IMR-90 (cell line): ENCODE measurements at regions not wholly inside any gene's neighbourhood (a gene's known extent, or its start where the extent isn't known, plus 50 kb on each side); places are given as distances from the start of the nearest gene placed in this dataset.

Source experiments
- ATAC-seq: fragments of 200-7000 bp; cut with Tn5 transposase; 2 replicates; pipeline ENCODE4 v1.9.1; 2020; ENCODE audit warnings: low read depth, mild to moderate bottlenecking, moderate library complexity
- BruUV-seq: library from RNA; stranded (reverse); fragments of 400-500 nt; replicated peaks from 2 replicates; lab custom pipeline; 2021; lab: Mats Ljungman, UMichigan
- CTCF ChIA-PET: fragments of 300-600 bp; formaldehyde crosslinking; extraction: SDS; loops from one replicate; lab custom pipeline; 2021; ENCODE audit warnings: antibody characterized with exemption; lab: Yijun Ruan, JAX
- POLR2A ChIA-PET: fragments of 300-600 bp; sonication (Branson Sonifier 250); formaldehyde crosslinking; loops from one replicate; lab custom pipeline; 2022; ENCODE audit warnings: antibody characterized with exemption; ENCODE audit not compliant: unreplicated experiment; lab: Charles Lee
- DNase-seq: peaks from one replicate; pipeline ENCODE4 v3.0.0; 2013
- H2AFZ ChIP-seq: replicated peaks from 2 replicates; pipeline ENCODE3; 2013; ENCODE audit warnings: low read length, mild to moderate bottlenecking; ENCODE audit not compliant: poor library complexity
- H2AK5ac ChIP-seq: 2 replicates; pipeline ENCODE4 v1.6.1; 2013; ENCODE audit warnings: low read depth, low read length, inconsistent platforms
- H2AK9ac ChIP-seq: replicated peaks from 2 replicates; pipeline ENCODE3; 2013; ENCODE audit warnings: mild to moderate bottlenecking, low read depth, low read length, moderate library complexity; ENCODE audit not compliant: poor library complexity
- H2BK120ac ChIP-seq: 2 replicates; pipeline ENCODE4 v1.6.1; 2013; ENCODE audit warnings: low read depth, low read length, inconsistent platforms
- H2BK15ac ChIP-seq: 3 replicates; pipeline ENCODE4 v1.6.1; 2013; ENCODE audit warnings: low read depth, low read length, inconsistent platforms
- H2BK20ac ChIP-seq: 2 replicates; pipeline ENCODE4 v1.6.1; 2013; ENCODE audit warnings: low read depth, mild to moderate bottlenecking, inconsistent platforms, low read length, moderate library complexity
- H2BK5ac ChIP-seq: 2 replicates; pipeline ENCODE4 v1.6.1; 2013; ENCODE audit warnings: mild to moderate bottlenecking, low read depth, low read length, inconsistent platforms; ENCODE audit not compliant: poor library complexity, severe bottlenecking
- H3K14ac ChIP-seq: replicated peaks from 2 replicates; pipeline ENCODE4 v1.6.1; 2013; ENCODE audit warnings: low read depth, low read length, inconsistent platforms
- H3K18ac ChIP-seq: 2 replicates; pipeline ENCODE4 v1.6.1; 2013; ENCODE audit warnings: low read depth, low read length, control low read depth
- H3K23ac ChIP-seq: 2 replicates; pipeline ENCODE4 v1.6.1; 2013; ENCODE audit warnings: low read depth, low read length, inconsistent platforms
- H3K27ac ChIP-seq: 2 replicates; pipeline ENCODE4 v1.5.1; 2013; ENCODE audit warnings: mild to moderate bottlenecking, control low read depth, low read length; ENCODE audit not compliant: insufficient read depth
- H3K27me3 ChIP-seq: 2 replicates; pipeline ENCODE4 v1.6.1; 2013; ENCODE audit warnings: low read length; ENCODE audit not compliant: control insufficient read depth, insufficient read depth
- H3K36me3 ChIP-seq: 2 replicates; pipeline ENCODE4 v1.6.1; 2013; ENCODE audit warnings: low read length, mixed read lengths; ENCODE audit not compliant: control insufficient read depth, insufficient read depth
- H3K4ac ChIP-seq: 2 replicates; pipeline ENCODE4 v1.6.1; 2013; ENCODE audit warnings: low read depth, low read length, inconsistent platforms
- H3K4me1 ChIP-seq: 2 replicates; pipeline ENCODE4 v1.6.1; 2013; ENCODE audit warnings: low read length, mixed read lengths; ENCODE audit not compliant: control insufficient read depth, insufficient read depth
- H3K4me2 ChIP-seq: 2 replicates; pipeline ENCODE4 v1.6.1; 2013; ENCODE audit warnings: low read depth, mild to moderate bottlenecking, control low read depth, low read length, moderate library complexity
- H3K4me3 ChIP-seq: 2 replicates; pipeline ENCODE4 v1.5.1; 2013; ENCODE audit warnings: low read depth, mild to moderate bottlenecking, control low read depth, low read length, moderate library complexity; ENCODE audit not compliant: insufficient read depth
- H3K56ac ChIP-seq: 2 replicates; pipeline ENCODE4 v1.6.1; 2013; ENCODE audit warnings: low read length, inconsistent platforms; ENCODE audit not compliant: insufficient read depth; ENCODE audit errors: extremely low read depth
- H3K79me1 ChIP-seq, 2 experiments: 2 replicates each; pipeline ENCODE4 v1.6.1; 2013; ENCODE audit warnings: low read length in 2 of 2, inconsistent platforms in 1 of 2, low read depth in 1 of 2
- H3K9ac ChIP-seq: 2 replicates; pipeline ENCODE4 v1.6.1; 2013; ENCODE audit warnings: low read depth, low read length, control low read depth
- H3K9me1 ChIP-seq: 2 replicates; pipeline ENCODE4 v1.6.1; 2013; ENCODE audit warnings: low read length, inconsistent platforms; ENCODE audit not compliant: insufficient read depth
- H3K9me3 ChIP-seq: 2 replicates; pipeline ENCODE4 v1.6.1; 2013; ENCODE audit warnings: low read length; ENCODE audit not compliant: control insufficient read depth, insufficient read depth
- H4K20me1 ChIP-seq: 2 replicates; pipeline ENCODE4 v1.6.1; 2013; ENCODE audit warnings: low read length, inconsistent platforms; ENCODE audit not compliant: insufficient read depth
- H4K5ac ChIP-seq: 2 replicates; pipeline ENCODE4 v1.6.1; 2013; ENCODE audit warnings: mild to moderate bottlenecking, low read depth, low read length, control low read depth
- H4K8ac ChIP-seq, 2 experiments: 2 replicates each; pipeline ENCODE4 v1.6.1; 2013; ENCODE audit warnings: low read depth in 2 of 2, low read length in 2 of 2, control low read depth in 1 of 2, inconsistent platforms in 1 of 2
- H4K91ac ChIP-seq: 2 replicates; pipeline ENCODE4 v1.6.1; 2013; ENCODE audit warnings: low read depth, low read length, inconsistent platforms; ENCODE audit not compliant: insufficient read depth
- BHLHE40 ChIP-seq: fragments of 150-350 bp; IDR thresholded peaks from 2 replicates; pipeline ENCODE4 v1.6.1; 2016; ENCODE audit warnings: mild to moderate bottlenecking, low read depth, low read length
- CEBPB ChIP-seq: IDR thresholded peaks from 2 replicates; pipeline ENCODE4 v1.6.1; 2012; ENCODE audit warnings: low read depth, low read length, improper control_type of control experiment
- CHD1 ChIP-seq: IDR thresholded peaks from 2 replicates; pipeline ENCODE4 v1.6.1; 2012; ENCODE audit warnings: low read depth, low read length, improper control_type of control experiment
- FOS ChIP-seq: fragments of 150-350 bp; IDR thresholded peaks from 2 replicates; pipeline ENCODE4 v1.6.1; 2016; ENCODE audit warnings: low read depth, low read length
- MAFK ChIP-seq: IDR thresholded peaks from 2 replicates; pipeline ENCODE4 v1.6.1; 2012; ENCODE audit warnings: low read depth, low read length, improper control_type of control experiment
- MAZ ChIP-seq: IDR thresholded peaks from 2 replicates; pipeline ENCODE4 v1.6.1; 2012; ENCODE audit warnings: low read depth, mild to moderate bottlenecking, low read length, improper control_type of control experiment, moderate library complexity, borderline replicate concordance
- MXI1 ChIP-seq: IDR thresholded peaks from 2 replicates; pipeline ENCODE4 v1.6.1; 2012; ENCODE audit warnings: low read depth, mild to moderate bottlenecking, low read length, moderate library complexity, borderline replicate concordance
- NFE2L2 ChIP-seq: fragments of 150-350 bp; IDR thresholded peaks from 2 replicates; pipeline ENCODE4 v1.6.1; 2016; ENCODE audit warnings: low read depth, mild to moderate bottlenecking, low read length
- POLR2A ChIP-seq: IDR thresholded peaks from 2 replicates; pipeline ENCODE4 v1.6.1; 2012; ENCODE audit warnings: mild to moderate bottlenecking, low read depth, low read length
- RAD21 ChIP-seq: IDR thresholded peaks from 2 replicates; pipeline ENCODE4 v1.6.1; 2012; ENCODE audit warnings: low read length, improper control_type of control experiment
- RCOR1 ChIP-seq: IDR thresholded peaks from 2 replicates; pipeline ENCODE4 v1.6.1; 2012; ENCODE audit warnings: mild to moderate bottlenecking, low read length, improper control_type of control experiment; ENCODE audit not compliant: insufficient replicate concordance
- RFX5 ChIP-seq: IDR thresholded peaks from 2 replicates; pipeline ENCODE4 v1.8.0; 2012; ENCODE audit warnings: low read depth, mild to moderate bottlenecking, low read length, moderate library complexity
- SMC3 ChIP-seq: fragments of 150-350 bp; IDR thresholded peaks from 2 replicates; pipeline ENCODE4 v1.6.1; 2016; ENCODE audit warnings: low read depth, mild to moderate bottlenecking, antibody characterized with exemption, low read length, moderate library complexity
- WGBS, 2 experiments: methylation state at CpG; one replicate each; pipeline versions ENCODE4 v1.1.5 to v1.1.7; 2013; ENCODE audit warnings: missing lambda C conversion rate in 2 of 2; ENCODE audit not compliant: insufficient read length in 1 of 2; ENCODE audit errors: extremely low coverage in 2 of 2; 5-methylcytosine and 5-hydroxymethylcytosine counted together
- dilution Hi-C: fragments of 300-500 bp; cut with HindIII; formaldehyde crosslinking; loops from one replicate; pipeline ENCODE4 v1.14.3; 2018; ENCODE audit warnings: low sequenced_read_pairs; ENCODE audit not compliant: unreplicated experiment
- in situ Hi-C: fragments of 300-500 bp; cut with MboI; formaldehyde crosslinking; loops from 3 replicates; pipeline ENCODE4 v1.14.3; 2019; ENCODE audit warnings: low sequenced_read_pairs, inconsistent platforms, mixed read lengths
- intact Hi-C: fragments of 100-400 bp; cut with micrococcal nuclease; formaldehyde crosslinking; loops from 2 replicates; pipeline ENCODE4 v1.10.0; 2022
- TF ChIP-seq, protein P1 (sequence below): fragments of 150-350 bp; IDR thresholded peaks from 2 replicates; pipeline ENCODE4 v1.6.1; 2016; ENCODE audit warnings: low read depth, mild to moderate bottlenecking, low read length, moderate library complexity, borderline replicate concordance
- TF ChIP-seq, protein P2 (sequence below): conservative IDR thresholded peaks from 2 replicates; pipeline ENCODE4 v1.5.1; 2012; ENCODE audit warnings: mild to moderate bottlenecking, low read depth, low read length, improper control_type of control experiment
- TF ChIP-seq, protein P3 (sequence below): fragments of 150-350 bp; IDR thresholded peaks from 2 replicates; pipeline ENCODE4 v1.6.1; 2017; ENCODE audit warnings: mild to moderate bottlenecking, antibody characterized with exemption, low read length, low read depth

DNA sequence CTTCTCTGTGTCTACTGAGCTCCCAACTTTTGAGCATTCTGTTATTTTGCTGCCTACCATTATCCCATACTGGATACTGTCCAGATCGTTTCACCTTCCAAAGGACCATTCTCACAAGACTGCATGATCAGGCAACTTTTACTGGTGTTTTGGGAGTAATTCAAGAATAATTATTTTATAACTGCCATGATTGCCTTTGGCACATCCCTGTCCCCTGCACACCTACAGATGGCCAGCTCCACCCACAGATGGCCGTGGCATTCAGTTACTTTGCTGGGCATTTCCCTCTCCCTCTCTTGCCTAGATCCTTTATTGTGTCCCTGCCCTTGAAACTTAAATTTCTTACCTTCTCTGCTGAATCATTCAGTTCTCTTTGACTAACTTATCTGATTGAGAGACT lies 263.9 kb downstream of the DIPK2A start:
- ChIA-PET POLR2A (no interaction called here), CTCF (no interaction called here)
- Histone ChIP-seq H2AK9ac (no peak overlapping the region), H3K9me1 (no peaks in the 10 kb centered on the region), H3K14ac (no peak overlapping the region), H4K91ac (no peak overlapping the region), H3K27ac (no peak overlapping the region), H3K23ac (no peak overlapping the region), H4K20me1 (no peaks in the 10 kb centered on the region), H4K5ac (no peak overlapping the region), H3K79me1 (no peaks in the 10 kb centered on the region), H3K9me3 (no peaks in the 10 kb centered on the region), H2BK5ac (no peak overlapping the region), H3K4me2 (no peak overlapping the region), H3K36me3 (no peaks in the 10 kb centered on the region), H2BK15ac (no peak overlapping the region), H3K56ac (no peak overlapping the region), H2BK120ac (no peak overlapping the region), H3K4me1 (no peaks in the 10 kb centered on the region), H3K4me3 (no peak overlapping the region), H2AFZ (no peak overlapping the region), H3K4ac (no peak overlapping the region), H3K9ac (no peak overlapping the region), H3K18ac (no peak overlapping the region), H2AK5ac (no peak overlapping the region), H3K27me3 (no peaks in the 10 kb centered on the region), H2BK20ac (no peak overlapping the region), H4K8ac (no peak overlapping the region)
- intact Hi-C loops (no loop called here), dilution Hi-C loops (no loop called here), in situ Hi-C loops (no loop called here)
- ATAC-seq, result no peak
- DNase-seq, result no peak
- no peak for TF ChIP-seq RAD21
- TF ChIP-seq, protein P1, sequence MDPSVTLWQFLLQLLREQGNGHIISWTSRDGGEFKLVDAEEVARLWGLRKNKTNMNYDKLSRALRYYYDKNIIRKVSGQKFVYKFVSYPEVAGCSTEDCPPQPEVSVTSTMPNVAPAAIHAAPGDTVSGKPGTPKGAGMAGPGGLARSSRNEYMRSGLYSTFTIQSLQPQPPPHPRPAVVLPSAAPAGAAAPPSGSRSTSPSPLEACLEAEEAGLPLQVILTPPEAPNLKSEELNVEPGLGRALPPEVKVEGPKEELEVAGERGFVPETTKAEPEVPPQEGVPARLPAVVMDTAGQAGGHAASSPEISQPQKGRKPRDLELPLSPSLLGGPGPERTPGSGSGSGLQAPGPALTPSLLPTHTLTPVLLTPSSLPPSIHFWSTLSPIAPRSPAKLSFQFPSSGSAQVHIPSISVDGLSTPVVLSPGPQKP, result no peak
- no peak for TF ChIP-seq BHLHE40
- TF ChIP-seq, protein P2, sequence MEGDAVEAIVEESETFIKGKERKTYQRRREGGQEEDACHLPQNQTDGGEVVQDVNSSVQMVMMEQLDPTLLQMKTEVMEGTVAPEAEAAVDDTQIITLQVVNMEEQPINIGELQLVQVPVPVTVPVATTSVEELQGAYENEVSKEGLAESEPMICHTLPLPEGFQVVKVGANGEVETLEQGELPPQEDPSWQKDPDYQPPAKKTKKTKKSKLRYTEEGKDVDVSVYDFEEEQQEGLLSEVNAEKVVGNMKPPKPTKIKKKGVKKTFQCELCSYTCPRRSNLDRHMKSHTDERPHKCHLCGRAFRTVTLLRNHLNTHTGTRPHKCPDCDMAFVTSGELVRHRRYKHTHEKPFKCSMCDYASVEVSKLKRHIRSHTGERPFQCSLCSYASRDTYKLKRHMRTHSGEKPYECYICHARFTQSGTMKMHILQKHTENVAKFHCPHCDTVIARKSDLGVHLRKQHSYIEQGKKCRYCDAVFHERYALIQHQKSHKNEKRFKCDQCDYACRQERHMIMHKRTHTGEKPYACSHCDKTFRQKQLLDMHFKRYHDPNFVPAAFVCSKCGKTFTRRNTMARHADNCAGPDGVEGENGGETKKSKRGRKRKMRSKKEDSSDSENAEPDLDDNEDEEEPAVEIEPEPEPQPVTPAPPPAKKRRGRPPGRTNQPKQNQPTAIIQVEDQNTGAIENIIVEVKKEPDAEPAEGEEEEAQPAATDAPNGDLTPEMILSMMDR, result no peak
- TF ChIP-seq CHD1, result no peak
- no peak for TF ChIP-seq CEBPB
- no peak for TF ChIP-seq MAFK
- TF ChIP-seq RCOR1, result no peak
- no peak for TF ChIP-seq MAZ
- no peak for TF ChIP-seq MXI1
- TF ChIP-seq, protein P3, sequence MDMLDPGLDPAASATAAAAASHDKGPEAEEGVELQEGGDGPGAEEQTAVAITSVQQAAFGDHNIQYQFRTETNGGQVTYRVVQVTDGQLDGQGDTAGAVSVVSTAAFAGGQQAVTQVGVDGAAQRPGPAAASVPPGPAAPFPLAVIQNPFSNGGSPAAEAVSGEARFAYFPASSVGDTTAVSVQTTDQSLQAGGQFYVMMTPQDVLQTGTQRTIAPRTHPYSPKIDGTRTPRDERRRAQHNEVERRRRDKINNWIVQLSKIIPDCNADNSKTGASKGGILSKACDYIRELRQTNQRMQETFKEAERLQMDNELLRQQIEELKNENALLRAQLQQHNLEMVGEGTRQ, result no peak
- no peak for TF ChIP-seq POLR2A
- no peak for TF ChIP-seq NFE2L2
- no peak for TF ChIP-seq SMC3
- TF ChIP-seq FOS, result no peak
- no peak for TF ChIP-seq RFX5
- 33% methylated on average over 1 of the region's 2 CpGs; no CpG with 5 or more reads in 1 of the 2 experiments for WGBS, 2 experiments
- no TSS peak for BruUV-seq
